Parathyroid adenoma (tissue), 2 donors: ENCODE measurements at regions not wholly inside any gene's neighbourhood (a gene's known extent, or its start where the extent isn't known, plus 50 kb on each side); places are given as distances from the start of the nearest gene placed in this dataset.

Source experiments
- H2AFZ ChIP-seq: fragments of 300-600 bp; sonication (generic); one replicate; pipeline ENCODE4 v1.7.0; 2017; ENCODE audit warnings: antibody characterized with exemption, mild to moderate bottlenecking
- H3K27ac ChIP-seq: fragments of 300-600 bp; sonication (generic); one replicate; pipeline ENCODE4 v1.7.0; 2017
- H3K27me3 ChIP-seq: fragments of 300-600 bp; sonication (generic); one replicate; pipeline ENCODE4 v1.7.0; 2017; ENCODE audit warnings: low read length; ENCODE audit not compliant: control insufficient read depth, insufficient read depth
- H3K36me3 ChIP-seq: fragments of 300-600 bp; sonication (generic); one replicate; pipeline ENCODE4 v1.7.0; 2017; ENCODE audit warnings: low read length; ENCODE audit not compliant: control insufficient read depth, insufficient read depth
- H3K4me1 ChIP-seq: fragments of 300-600 bp; sonication (generic); one replicate; pipeline ENCODE4 v1.7.0; 2017; ENCODE audit warnings: control low read depth
- H3K4me2 ChIP-seq: fragments of 300-600 bp; sonication (generic); one replicate; pipeline ENCODE4 v1.7.0; 2017; ENCODE audit warnings: low read length
- H3K4me3 ChIP-seq: fragments of 300-600 bp; sonication (generic); one replicate; pipeline ENCODE4 v1.7.0; 2017; ENCODE audit warnings: low read depth, low read length
- H3K79me2 ChIP-seq: fragments of 300-600 bp; sonication (generic); one replicate; pipeline ENCODE4 v1.7.0; 2017; ENCODE audit warnings: control low read depth
- H3K9ac ChIP-seq: fragments of 300-600 bp; sonication (generic); one replicate; pipeline ENCODE4 v1.7.0; 2017; ENCODE audit warnings: mild to moderate bottlenecking
- H3K9me3 ChIP-seq: fragments of 300-600 bp; sonication (generic); one replicate; pipeline ENCODE4 v1.7.0; 2017; ENCODE audit warnings: low read length; ENCODE audit not compliant: control insufficient read depth
- TF ChIP-seq, protein P1 (sequence below): fragments of 300-600 bp; sonication (generic); IDR thresholded peaks from one replicate; pipeline ENCODE4 v1.7.0; 2017; ENCODE audit warnings: antibody characterized with exemption, mild to moderate bottlenecking
- donor health status: primary hyperparathyroidism.

DNA sequence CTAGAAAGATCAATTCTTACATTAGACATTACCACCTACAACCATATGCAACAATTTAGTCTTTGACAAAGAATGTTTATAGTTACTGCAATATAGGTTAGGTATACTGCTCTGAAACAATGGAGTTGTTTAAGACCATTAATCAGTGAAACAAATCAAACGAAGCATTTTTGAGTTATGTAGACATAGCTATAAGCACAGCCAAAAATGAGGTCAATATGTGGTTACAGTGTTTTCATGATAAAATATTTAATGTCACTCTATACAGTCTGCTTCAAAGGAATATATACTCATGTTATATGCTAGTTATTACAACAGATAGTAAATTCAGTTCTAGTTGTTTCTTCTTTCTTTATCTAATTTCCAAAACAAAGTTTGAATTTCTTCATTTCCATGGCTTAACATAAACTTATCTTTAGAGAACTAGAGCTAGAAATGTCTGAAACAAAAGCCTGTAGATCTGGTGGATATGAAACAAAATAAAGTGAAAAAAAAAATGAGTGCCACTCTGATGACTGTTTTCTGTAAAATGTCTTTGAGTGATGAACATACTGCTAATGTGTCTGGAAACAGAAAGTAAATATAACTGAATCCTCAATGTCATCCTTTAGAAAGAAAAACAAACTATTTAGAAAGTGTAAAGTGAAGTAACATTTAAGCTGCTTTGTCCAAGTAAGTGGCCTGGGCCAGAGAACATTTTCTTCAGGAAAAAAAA lies 809.0 kb downstream of the FAT4 start:
- Histone ChIP-seq H3K4me3 (no peak overlapping the region), H3K4me2 (no peak overlapping the region), H3K4me1 (no peaks in the 10 kb centered on the region), H3K79me2 (no peaks in the 10 kb centered on the region), H3K9ac (no peak overlapping the region), H2AFZ (no peak overlapping the region), H3K27me3 (no peaks in the 10 kb centered on the region), H3K36me3 (no peaks in the 10 kb centered on the region), H3K27ac (no peak overlapping the region), H3K9me3 (no peaks in the 10 kb centered on the region)
- TF ChIP-seq, protein P1, sequence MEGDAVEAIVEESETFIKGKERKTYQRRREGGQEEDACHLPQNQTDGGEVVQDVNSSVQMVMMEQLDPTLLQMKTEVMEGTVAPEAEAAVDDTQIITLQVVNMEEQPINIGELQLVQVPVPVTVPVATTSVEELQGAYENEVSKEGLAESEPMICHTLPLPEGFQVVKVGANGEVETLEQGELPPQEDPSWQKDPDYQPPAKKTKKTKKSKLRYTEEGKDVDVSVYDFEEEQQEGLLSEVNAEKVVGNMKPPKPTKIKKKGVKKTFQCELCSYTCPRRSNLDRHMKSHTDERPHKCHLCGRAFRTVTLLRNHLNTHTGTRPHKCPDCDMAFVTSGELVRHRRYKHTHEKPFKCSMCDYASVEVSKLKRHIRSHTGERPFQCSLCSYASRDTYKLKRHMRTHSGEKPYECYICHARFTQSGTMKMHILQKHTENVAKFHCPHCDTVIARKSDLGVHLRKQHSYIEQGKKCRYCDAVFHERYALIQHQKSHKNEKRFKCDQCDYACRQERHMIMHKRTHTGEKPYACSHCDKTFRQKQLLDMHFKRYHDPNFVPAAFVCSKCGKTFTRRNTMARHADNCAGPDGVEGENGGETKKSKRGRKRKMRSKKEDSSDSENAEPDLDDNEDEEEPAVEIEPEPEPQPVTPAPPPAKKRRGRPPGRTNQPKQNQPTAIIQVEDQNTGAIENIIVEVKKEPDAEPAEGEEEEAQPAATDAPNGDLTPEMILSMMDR: no peak

DNA sequence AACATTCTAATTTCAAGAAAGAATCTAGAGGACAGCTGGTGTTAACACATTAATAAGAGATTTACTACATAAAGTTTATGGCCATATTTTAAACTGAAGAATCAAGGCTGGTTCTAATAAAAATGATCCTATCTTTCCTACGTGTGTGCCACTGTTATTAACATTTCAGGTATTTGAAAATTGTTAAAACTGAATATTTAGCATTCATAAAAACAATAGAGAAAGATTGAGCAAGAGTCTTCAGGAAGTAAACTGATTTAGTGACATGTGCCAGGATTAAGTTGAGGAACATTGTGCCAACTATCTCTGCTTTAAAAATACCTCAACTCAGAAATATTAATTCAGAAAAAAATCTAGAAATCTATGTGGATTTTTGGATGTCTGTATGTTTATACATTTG lies 810.1 kb downstream of the FAT4 start:
- no peak overlapping the region for H3K4me2 ChIP-seq
- H3K27ac ChIP-seq: no peak overlapping the region
- no peaks in the 10 kb centered on the region for H3K79me2 ChIP-seq
- no peak overlapping the region for H3K9ac ChIP-seq
- no peaks in the 10 kb centered on the region for H3K9me3 ChIP-seq
- H3K4me1 ChIP-seq: no peaks in the 10 kb centered on the region
- no peaks in the 10 kb centered on the region for H3K27me3 ChIP-seq
- H3K36me3 ChIP-seq: no peaks in the 10 kb centered on the region
- no peak overlapping the region for H3K4me3 ChIP-seq
- H2AFZ ChIP-seq: no peak overlapping the region
- TF ChIP-seq, protein P1: no peak

- Histone ChIP-seq H3K9me3 (no peaks in the 10 kb centered on the region), H3K27ac (no peak overlapping the region), H2AFZ (no peak overlapping the region), H3K4me3 (no peak overlapping the region), H3K79me2 (no peaks in the 10 kb centered on the region), H3K4me2 (no peak overlapping the region), H3K4me1 (no peaks in the 10 kb centered on the region), H3K36me3 (no peaks in the 10 kb centered on the region), H3K27me3 (no peaks in the 10 kb centered on the region), H3K9ac (no peak overlapping the region)
- TF ChIP-seq, protein P1: no peak
Observed at GRCh38 chr4:126130215-126130614, 815.5 kb downstream of the FAT4 start.

- Histone ChIP-seq H3K4me1 (no peaks in the 10 kb centered on the region), H3K27ac (no peak overlapping the region), H3K4me3 (no peak overlapping the region), H3K79me2 (no peaks in the 10 kb centered on the region), H3K27me3 (no peaks in the 10 kb centered on the region), H3K36me3 (no peaks in the 10 kb centered on the region), H3K9me3 (no peaks in the 10 kb centered on the region), H2AFZ (no peak overlapping the region), H3K4me2 (no peak overlapping the region), H3K9ac (no peak overlapping the region)
- TF ChIP-seq, protein P1: no peak
Observed at GRCh38 chr4:126136922-126137781, 822.4 kb downstream of the FAT4 start.
